GM12878 (cell line): ENCODE measurements at regions not wholly inside any gene's neighbourhood (a gene's known extent, or its start where the extent isn't known, plus 50 kb on each side); places are given as distances from the start of the nearest gene placed in this dataset.

ENCODE experiments used
- ATAC-seq: fragments of 200-7000 bp; cut with Tn5 transposase; 3 replicates; pipeline ENCODE4 v1.9.1; 2020; ENCODE audit warnings: mild to moderate bottlenecking, moderate library complexity
- BruUV-seq: library from RNA; stranded (reverse); fragments of 400-500 nt; replicated peaks from 2 replicates; lab custom pipeline; 2021; lab: Mats Ljungman, UMichigan
- CTCF ChIA-PET: fragments of 300-600 bp; sonication (Branson Sonifier 250); formaldehyde crosslinking; extraction: SDS; loops from one replicate; lab custom pipeline; 2021; ENCODE audit warnings: inconsistent platforms; lab: Yijun Ruan, JAX
- POLR2A ChIA-PET: fragments of 350-600 bp; formaldehyde crosslinking; extraction: SDS; loops from one replicate; lab custom pipeline; 2021; ENCODE audit warnings: inconsistent platforms; lab: Charles Lee
- RAD21 ChIA-PET: fragments of 300-600 bp; sonication (Branson Sonifier 250); formaldehyde crosslinking; loops from one replicate; lab custom pipeline; 2023; ENCODE audit warnings: antibody characterized with exemption; ENCODE audit not compliant: unreplicated experiment; lab: Charles Lee
- SMC1A ChIA-PET: fragments of 300-600 bp; sonication (Branson Sonifier 250); formaldehyde crosslinking; loops from one replicate; lab custom pipeline; 2023; ENCODE audit not compliant: unreplicated experiment, uncharacterized antibody; lab: Charles Lee
- DNase-seq: peaks from one replicate; pipeline ENCODE4 v3.0.0-alpha.2; 2011; ENCODE audit warnings: low read depth, low spot score
- FAIRE-seq: peaks from 3 replicates; lab custom pipeline; 2011; peaks lifted over from hg19 to GRCh38; lab: Jason Lieb, UNC
- H2AFZ ChIP-seq: 2 replicates; pipeline ENCODE4 v1.6.0; 2011; ENCODE audit warnings: low read depth, low read length, control low read depth; ENCODE audit not compliant: control insufficient read depth
- H3K27ac ChIP-seq: 2 replicates; pipeline ENCODE4 v1.5.1; 2011; ENCODE audit warnings: control low read depth; ENCODE audit not compliant: control insufficient read depth, insufficient read depth
- H3K27me3 ChIP-seq, 2 experiments: replicated peaks in 1 of 2; 2 replicates each; pipeline versions ENCODE4 v1.6.0 to v1.6.1; 2011; ENCODE audit warnings: low read length in 1 of 2; ENCODE audit not compliant: control insufficient read depth in 2 of 2, insufficient read depth in 2 of 2
- H3K36me3 ChIP-seq, 2 experiments: 2 replicates each; pipeline ENCODE4 v1.5.1; 2011; ENCODE audit warnings: low read length in 1 of 2; ENCODE audit not compliant: control insufficient read depth in 2 of 2, insufficient read depth in 2 of 2
- H3K4me1 ChIP-seq: 2 replicates; pipeline ENCODE4 v1.6.1; 2011; ENCODE audit warnings: mild to moderate bottlenecking, low read length, moderate library complexity, mixed read lengths; ENCODE audit not compliant: control insufficient read depth, insufficient read depth
- H3K4me2 ChIP-seq: 2 replicates; pipeline ENCODE4 v1.6.0; 2011; ENCODE audit warnings: control low read depth; ENCODE audit not compliant: control insufficient read depth, insufficient read depth
- H3K4me3 ChIP-seq: fragments of 200-600 bp; sonication (generic); 2 replicates; pipeline ENCODE4 v1.5.1; 2016
- H3K79me2 ChIP-seq: 2 replicates; pipeline ENCODE4 v1.6.0; 2011; ENCODE audit warnings: low read length; ENCODE audit not compliant: control insufficient read depth, insufficient read depth
- H3K9ac ChIP-seq: 2 replicates; pipeline ENCODE4 v1.8.0; 2011; ENCODE audit warnings: low read length, control low read depth, mixed read lengths; ENCODE audit not compliant: control insufficient read depth, insufficient read depth
- H3K9me3 ChIP-seq: replicated peaks from 3 replicates; pipeline ENCODE4 v1.5.1; 2011; ENCODE audit warnings: mild to moderate bottlenecking, low read length; ENCODE audit not compliant: control insufficient read depth, insufficient read depth
- H4K20me1 ChIP-seq: 2 replicates; pipeline ENCODE4 v1.6.0; 2011; ENCODE audit not compliant: control insufficient read depth, insufficient read depth
- ATF7 ChIP-seq: fragments of 450-650 bp; IDR thresholded peaks from 2 replicates; pipeline ENCODE4 v1.6.1; 2016; ENCODE audit warnings: low read depth, mild to moderate bottlenecking
- EZH2 ChIP-seq: IDR thresholded peaks from 2 replicates; pipeline ENCODE4 v1.6.1; 2012; ENCODE audit warnings: low read depth, mild to moderate bottlenecking, control low read depth, inconsistent platforms, low read length, borderline replicate concordance; ENCODE audit not compliant: control insufficient read depth
- HDAC6 ChIP-seq: fragments of 200-600 bp; sonication (generic); IDR thresholded peaks from one replicate; pipeline ENCODE4 v1.8.0; 2017; ENCODE audit warnings: antibody characterized with exemption; ENCODE audit not compliant: unreplicated experiment
- HDGF ChIP-seq: fragments of 450-650 bp; IDR thresholded peaks from 2 replicates; pipeline ENCODE4 v1.6.1; 2016; ENCODE audit warnings: antibody characterized with exemption
- MEF2B ChIP-seq: fragments of 450-650 bp; IDR thresholded peaks from 2 replicates; pipeline ENCODE4 v1.6.1; 2018; ENCODE audit warnings: mild to moderate bottlenecking, moderate library complexity; ENCODE audit not compliant: partially characterized antibody, poor library complexity, severe bottlenecking
- NR2F1 ChIP-seq: fragments of 450-650 bp; conservative IDR thresholded peaks from 2 replicates; pipeline ENCODE4 v1.6.1; 2017; ENCODE audit warnings: mild to moderate bottlenecking
- PML ChIP-seq: IDR thresholded peaks from 2 replicates; pipeline ENCODE4 v1.6.1; 2012; ENCODE audit warnings: low read length, inconsistent platforms
- RFX5 ChIP-seq: IDR thresholded peaks from 2 replicates; pipeline ENCODE4 v1.6.1; 2011; ENCODE audit warnings: low read depth, low read length, improper control_type of control experiment
- SREBF1 ChIP-seq: IDR thresholded peaks from 2 replicates; pipeline ENCODE4 v1.6.1; 2012; ENCODE audit warnings: mild to moderate bottlenecking, low read length
- SUPT20H ChIP-seq: IDR thresholded peaks from 2 replicates; pipeline ENCODE4 v1.6.1; 2011; ENCODE audit warnings: low read depth, mild to moderate bottlenecking, low read length, moderate library complexity, borderline replicate concordance; ENCODE audit not compliant: control insufficient read depth
- YBX1 ChIP-seq: fragments of 450-650 bp; IDR thresholded peaks from 2 replicates; pipeline ENCODE4 v1.6.1; 2016; ENCODE audit warnings: antibody characterized with exemption
- ZNF207 ChIP-seq: fragments of 450-650 bp; IDR thresholded peaks from 2 replicates; pipeline ENCODE4 v1.6.1; 2014; ENCODE audit warnings: antibody characterized with exemption, mild to moderate bottlenecking, borderline replicate concordance
- ZNF24 ChIP-seq: fragments of 450-650 bp; IDR thresholded peaks from 2 replicates; pipeline ENCODE4 v1.6.1; 2017; ENCODE audit warnings: antibody characterized with exemption, mild to moderate bottlenecking
- ZNF384 ChIP-seq: IDR thresholded peaks from 2 replicates; pipeline ENCODE4 v1.6.1; 2012; ENCODE audit warnings: low read depth, mild to moderate bottlenecking, low read length, improper control_type of control experiment, borderline replicate concordance
- WGBS: methylation state at CpG from one replicate; pipeline ENCODE4 v1.1.6; 2016; ENCODE audit warnings: low lambda C conversion rate; ENCODE audit not compliant: insufficient replicate concordance, insufficient coverage; ENCODE audit errors: missing lambda C conversion rate; 5-methylcytosine and 5-hydroxymethylcytosine counted together
- in situ Hi-C: fragments of 300-500 bp; cut with MboI; formaldehyde crosslinking; loops from 9 replicates; pipeline ENCODE4 v1.14.3; 2018; ENCODE audit warnings: mixed read lengths
- intact Hi-C: fragments of 100-400 bp; cut with micrococcal nuclease; formaldehyde crosslinking; loops from one replicate; pipeline ENCODE4 v1.14.2; 2022; ENCODE audit not compliant: unreplicated experiment
- TF ChIP-seq, protein P1 (sequence below), 3 experiments: IDR thresholded peaks in 2 of 3; conservative IDR thresholded peaks in 1 of 3; 2 replicates each; pipeline ENCODE4 v1.5.1; 2011; ENCODE audit warnings: low read depth in 3 of 3, low read length in 3 of 3, mild to moderate bottlenecking in 3 of 3, control low read depth in 2 of 3, moderate library complexity in 2 of 3, inconsistent platforms in 1 of 3, mixed read lengths in 1 of 3; ENCODE audit not compliant: control insufficient read depth in 2 of 3, insufficient read depth in 1 of 3; ENCODE audit errors: extremely low read depth in 1 of 3
- TF ChIP-seq, protein P2 (sequence below): IDR thresholded peaks from 2 replicates; pipeline ENCODE4 v1.6.1; 2012; ENCODE audit warnings: low read depth, low read length, improper control_type of control experiment

GRCh38 chr18:6465281-6465680 lies 50.6 kb upstream of the L3MBTL4 start:
- BruUV-seq = no TSS peak
- no peak overlapping the region for H3K4me2 ChIP-seq
- RAD21 ChIA-PET = no interaction called here
- FAIRE-seq (no peak), ATAC-seq (no peak), DNase-seq (no peak)
- CTCF ChIA-PET = no interaction called here
- H3K27me3 ChIP-seq = no peaks in the 10 kb centered on the region
- no peaks in the 10 kb centered on the region for H3K79me2 ChIP-seq
- SMC1A ChIA-PET = no interaction called here
- in situ Hi-C loops (no loop called here), intact Hi-C loops (no loop called here)
- H3K4me1 ChIP-seq = no peaks in the 10 kb centered on the region
- no peak overlapping the region for H3K27ac ChIP-seq
- TF ChIP-seq SUPT20H = no peak
- TF ChIP-seq, protein P1, sequence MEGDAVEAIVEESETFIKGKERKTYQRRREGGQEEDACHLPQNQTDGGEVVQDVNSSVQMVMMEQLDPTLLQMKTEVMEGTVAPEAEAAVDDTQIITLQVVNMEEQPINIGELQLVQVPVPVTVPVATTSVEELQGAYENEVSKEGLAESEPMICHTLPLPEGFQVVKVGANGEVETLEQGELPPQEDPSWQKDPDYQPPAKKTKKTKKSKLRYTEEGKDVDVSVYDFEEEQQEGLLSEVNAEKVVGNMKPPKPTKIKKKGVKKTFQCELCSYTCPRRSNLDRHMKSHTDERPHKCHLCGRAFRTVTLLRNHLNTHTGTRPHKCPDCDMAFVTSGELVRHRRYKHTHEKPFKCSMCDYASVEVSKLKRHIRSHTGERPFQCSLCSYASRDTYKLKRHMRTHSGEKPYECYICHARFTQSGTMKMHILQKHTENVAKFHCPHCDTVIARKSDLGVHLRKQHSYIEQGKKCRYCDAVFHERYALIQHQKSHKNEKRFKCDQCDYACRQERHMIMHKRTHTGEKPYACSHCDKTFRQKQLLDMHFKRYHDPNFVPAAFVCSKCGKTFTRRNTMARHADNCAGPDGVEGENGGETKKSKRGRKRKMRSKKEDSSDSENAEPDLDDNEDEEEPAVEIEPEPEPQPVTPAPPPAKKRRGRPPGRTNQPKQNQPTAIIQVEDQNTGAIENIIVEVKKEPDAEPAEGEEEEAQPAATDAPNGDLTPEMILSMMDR (IDR thresholded peaks at IDR 0.05 in 2 of 3, conservative IDR thresholded peaks at IDR 0.05 in 1 of 3; ENCODE audit: control insufficient read depth in 2 of 3, extremely low read depth in 1 of 3, insufficient read depth in 1 of 3, low read depth in 3 of 3, low read length in 3 of 3) = no peak
- TF ChIP-seq YBX1 = no peak
- TF ChIP-seq, protein P2, sequence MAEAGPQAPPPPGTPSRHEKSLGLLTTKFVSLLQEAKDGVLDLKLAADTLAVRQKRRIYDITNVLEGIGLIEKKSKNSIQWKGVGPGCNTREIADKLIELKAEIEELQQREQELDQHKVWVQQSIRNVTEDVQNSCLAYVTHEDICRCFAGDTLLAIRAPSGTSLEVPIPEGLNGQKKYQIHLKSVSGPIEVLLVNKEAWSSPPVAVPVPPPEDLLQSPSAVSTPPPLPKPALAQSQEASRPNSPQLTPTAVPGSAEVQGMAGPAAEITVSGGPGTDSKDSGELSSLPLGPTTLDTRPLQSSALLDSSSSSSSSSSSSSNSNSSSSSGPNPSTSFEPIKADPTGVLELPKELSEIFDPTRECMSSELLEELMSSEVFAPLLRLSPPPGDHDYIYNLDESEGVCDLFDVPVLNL = no peak
- TF ChIP-seq HDGF = no peak
- TF ChIP-seq MEF2B = no peak
- no peak for TF ChIP-seq ATF7
- TF ChIP-seq ZNF384 = no peak
- no peak for TF ChIP-seq RFX5
- TF ChIP-seq EZH2 = no peak
- no peak for TF ChIP-seq HDAC6
- no peak for TF ChIP-seq NR2F1
- no peak for TF ChIP-seq SREBF1
- TF ChIP-seq ZNF207 = no peak
- no peak for TF ChIP-seq ZNF24
- no peak for TF ChIP-seq PML
- H3K9ac ChIP-seq = no peak overlapping the region
- H3K4me3 ChIP-seq = no peak overlapping the region
- H3K9me3 ChIP-seq = no peaks in the 10 kb centered on the region
- H2AFZ ChIP-seq = no peak overlapping the region
- POLR2A ChIA-PET = no interaction called here
- 3% methylated on average over 1 of the region's 1 CpG for WGBS
- no peaks in the 10 kb centered on the region for H4K20me1 ChIP-seq
- H3K36me3 ChIP-seq = no peaks in the 10 kb centered on the region
